Upper lobe of left lung (tissue), 6 donors: ENCODE measurements at regions not wholly inside any gene's neighbourhood (a gene's known extent, or its start where the extent isn't known, plus 50 kb on each side); places are given as distances from the start of the nearest gene placed in this dataset.

Experiments used
- ATAC-seq, 2 donors: fragments of 200-7000 bp; cut with Tn5 transposase; one replicate each; pipeline ENCODE4 v1.9.1; 2022; ENCODE audit warnings: mild to moderate bottlenecking in 2 of 2, moderate library complexity in 2 of 2; ENCODE audit not compliant: low FRiP score in 2 of 2
- DNase-seq, 2 donors: peaks; one replicate each; pipeline ENCODE4 v3.0.0-alpha.2; 2019 to 2020
- H3K27ac ChIP-seq, 4 donors: fragments of 200-600 bp; sonication (generic); one replicate each; pipeline ENCODE4 v1.5.1; 2016 to 2019
- H3K27me3 ChIP-seq, 4 donors: fragments of 200-600 bp; sonication (generic); one replicate each; pipeline ENCODE4 v1.5.1; 2017 to 2019
- H3K36me3 ChIP-seq, 4 donors: fragments of 200-600 bp; sonication (generic); one replicate each; pipeline ENCODE4 v1.5.1; 2016 to 2019
- H3K4me1 ChIP-seq, 4 donors: fragments of 200-600 bp; sonication (generic); one replicate each; pipeline ENCODE4 v1.5.1; 2018 to 2019
- H3K4me3 ChIP-seq, 4 donors: fragments of 200-600 bp; sonication (generic); one replicate each; pipeline ENCODE4 v1.5.1; 2017 to 2019; ENCODE audit warnings: mild to moderate bottlenecking in 2 of 4, moderate library complexity in 1 of 4
- H3K9me3 ChIP-seq, 4 donors: fragments of 200-600 bp; sonication (generic); one replicate each; pipeline ENCODE4 v1.5.1; 2018 to 2019
- CTCF ChIP-seq, 6 experiments: fragments of 450-650 bp in 4 of 6; fragments of 200-600 bp in 2 of 6; sonication (generic) in 2 of 6; IDR thresholded peaks; one replicate each; pipeline ENCODE4 v1.5.1; 2016 to 2019; ENCODE audit warnings: antibody characterized with exemption in 6 of 6
- EP300 ChIP-seq, 4 donors: sonication (generic); formaldehyde crosslinking; IDR thresholded peaks; one replicate each; pipeline ENCODE4 v1.5.1; 2017; ENCODE audit warnings: antibody characterized with exemption in 4 of 4, control low read depth in 2 of 4
- POLR2A ChIP-seq, 4 donors: fragments of 450-650 bp; IDR thresholded peaks; one replicate each; pipeline ENCODE4 v1.5.1; 2016 to 2017; ENCODE audit warnings: antibody characterized with exemption in 4 of 4, mild to moderate bottlenecking in 2 of 4
- POLR2AphosphoS5 ChIP-seq, 2 donors: sonication (generic); formaldehyde crosslinking; IDR thresholded peaks; one replicate each; pipeline ENCODE4 v1.5.1; 2017; ENCODE audit warnings: antibody characterized with exemption in 2 of 2
- WGBS, 2 donors: methylation state at CpG; one replicate each; pipeline ENCODE4 v1.1.5; 2017 to 2018; 5-methylcytosine and 5-hydroxymethylcytosine counted together
- donor health status: DM: no; HTN: no; CAD: no; lungs with moderate emphysema.
- donor health status: DM: no; HTN: yes; CAD: no; lungs with severe emphysema.

- H3K4me3 ChIP-seq, result no peak overlapping the region
- no peaks in the 10 kb centered on the region for H3K4me1 ChIP-seq
- no peak for TF ChIP-seq EP300 (IDR thresholded peaks at IDR 0.05)
- TF ChIP-seq CTCF (IDR thresholded peaks at IDR 0.05), result no peak
- TF ChIP-seq POLR2A (IDR thresholded peaks at IDR 0.05), result no peak
- TF ChIP-seq POLR2AphosphoS5 (IDR thresholded peaks at IDR 0.05), result no peak
- DNase-seq (no peak), ATAC-seq (no peak)
- peaks cover 0 to 5% (median 0%) of the 10 kb centered on the region in 4 donors for H3K9me3 ChIP-seq
- H3K27ac ChIP-seq, result no peak overlapping the region
- H3K27me3 ChIP-seq, result no peaks in the 10 kb centered on the region
- H3K36me3 ChIP-seq, result no peaks in the 10 kb centered on the region
Measured at GRCh38 chr4:129672941-129673340, 577.0 kb downstream of the C4orf33 start.

- whole genome bisulfite sequencing, 2 donors, result 90 to 97% methylated on average over 1 of the region's 1 CpG
- TF ChIP-seq POLR2A (IDR thresholded peaks at IDR 0.05) (no peak), EP300 (IDR thresholded peaks at IDR 0.05) (no peak), CTCF (IDR thresholded peaks at IDR 0.05) (no peak), POLR2AphosphoS5 (IDR thresholded peaks at IDR 0.05) (no peak)
- ATAC-seq, result no peak
Measured at GRCh38 chr4:129675036-129675435, 579.1 kb downstream of the C4orf33 start.

GRCh38 chr4:129676934-129677333 lies 581.0 kb downstream of the C4orf33 start:
- DNase-seq (no peak), ATAC-seq (no peak)
- Histone ChIP-seq H3K4me3 (no peak overlapping the region), H3K9me3 (peaks cover 0 to 5% (median 0%) of the 10 kb centered on the region in 4 donors), H3K4me1 (no peaks in the 10 kb centered on the region), H3K27ac (no peak overlapping the region), H3K27me3 (no peaks in the 10 kb centered on the region), H3K36me3 (no peaks in the 10 kb centered on the region)
- WGBS, 2 donors, result 85 to 96% methylated on average over 4 of the region's 4 CpGs
- no peak for TF ChIP-seq POLR2A (IDR thresholded peaks at IDR 0.05)
- TF ChIP-seq POLR2AphosphoS5 (IDR thresholded peaks at IDR 0.05), result no peak
- no peak for TF ChIP-seq EP300 (IDR thresholded peaks at IDR 0.05)

More at GRCh38 chr4:129675036-129675435, 579.1 kb downstream of the C4orf33 start:
- Histone ChIP-seq H3K27me3 (no peaks in the 10 kb centered on the region), H3K4me1 (no peaks in the 10 kb centered on the region), H3K27ac (no peak overlapping the region), H3K9me3 (peaks cover 0 to 5% (median 0%) of the 10 kb centered on the region in 4 donors), H3K4me3 (no peak overlapping the region), H3K36me3 (no peaks in the 10 kb centered on the region)
- no peak for DNase-seq

- WGBS, 2 donors, result 20 to 47% methylated on average over 1 of the region's 1 CpG
- H3K36me3 ChIP-seq, result no peaks in the 10 kb centered on the region
- no peaks in the 10 kb centered on the region for H3K4me1 ChIP-seq
- TF ChIP-seq EP300 (IDR thresholded peaks at IDR 0.05), result no peak
- no peak for TF ChIP-seq POLR2AphosphoS5 (IDR thresholded peaks at IDR 0.05)
- no peak for TF ChIP-seq CTCF (IDR thresholded peaks at IDR 0.05)
- TF ChIP-seq POLR2A (IDR thresholded peaks at IDR 0.05), result no peak
- no peak overlapping the region for H3K27ac ChIP-seq
- H3K27me3 ChIP-seq, result no peaks in the 10 kb centered on the region
- DNase-seq (no peak), ATAC-seq (no peak)
- no peaks in the 10 kb centered on the region for H3K9me3 ChIP-seq
- no peak overlapping the region for H3K4me3 ChIP-seq
Measured at GRCh38 chr4:129682586-129682985, 586.6 kb downstream of the C4orf33 start.

GRCh38 chr4:129707949-129708348 lies 612.0 kb downstream of the C4orf33 start:
- Histone ChIP-seq H3K36me3 (no peaks in the 10 kb centered on the region), H3K27ac (no peak overlapping the region), H3K4me3 (no peak overlapping the region), H3K9me3 (no peaks in the 10 kb centered on the region), H3K4me1 (no peaks in the 10 kb centered on the region), H3K27me3 (no peaks in the 10 kb centered on the region)
- ATAC-seq (no peak), DNase-seq (no peak)
- TF ChIP-seq CTCF (IDR thresholded peaks at IDR 0.05) (no peak), POLR2A (IDR thresholded peaks at IDR 0.05) (no peak), POLR2AphosphoS5 (IDR thresholded peaks at IDR 0.05) (no peak), EP300 (IDR thresholded peaks at IDR 0.05) (no peak)
